ENCODE measurements at regions not wholly inside any gene's neighbourhood (a gene's known extent, or its start where the extent isn't known, plus 50 kb on each side); places are given as distances from the start of the nearest gene placed in this dataset.

DNA sequence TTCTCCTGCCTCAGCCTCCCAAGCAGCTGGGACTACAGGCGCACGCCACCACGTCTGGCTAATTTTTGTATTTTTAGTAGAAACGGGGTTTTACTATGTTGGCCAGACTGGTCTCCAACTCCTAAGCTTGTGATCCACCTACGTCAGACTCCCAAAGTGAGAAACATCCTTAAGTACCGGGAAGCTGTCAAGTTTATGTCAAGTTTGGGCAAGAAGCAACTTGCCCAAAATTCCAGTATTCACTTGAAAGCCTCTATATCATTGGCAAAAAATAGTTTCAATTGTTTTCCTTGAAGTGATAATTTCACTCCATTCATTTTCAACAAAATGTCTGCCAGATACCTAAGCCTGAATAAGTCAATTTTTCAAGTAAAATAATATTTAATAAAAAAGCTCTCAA lies 370.0 kb downstream of the FBXO8 start:
- H3K79me1 ChIP-seq (ENCODE audit: low read depth, low read length): no peaks in the 10 kb centered on the region
- H3K79me2 ChIP-seq (ENCODE audit: control insufficient read depth in 1 of 2, insufficient read depth in 2 of 2, low read length in 2 of 2): no peaks in the 10 kb centered on the region
- no peak overlapping the region for H4K8ac ChIP-seq (ENCODE audit: extremely low read depth, insufficient read depth, low read length)
- no peak overlapping the region for H2BK20ac ChIP-seq (ENCODE audit: low read length)
- DNase-seq (ENCODE audit: low read depth in 1 of 2, low spot score in 2 of 2) (no peak), FAIRE-seq (no peak)
- H3K9me3 ChIP-seq (ENCODE audit: insufficient read depth in 2 of 2, low read depth in 1 of 2, low read length in 1 of 2): no peaks in the 10 kb centered on the region
- POLR2A ChIA-PET (ENCODE audit: partially characterized antibody): no interaction called here
- peaks cover 0 to 1% of the 10 kb centered on the region in 2 experiments for H4K20me1 ChIP-seq (replicated peaks in 1 of 2; ENCODE audit: control insufficient read depth in 1 of 2, insufficient read depth in 2 of 2, low read length in 2 of 2)
- no peak overlapping the region for H2BK12ac ChIP-seq (ENCODE audit: low read depth, low read length)
- no peaks in the 10 kb centered on the region for H3K27me3 ChIP-seq (replicated peaks in 1 of 4; ENCODE audit: control insufficient read depth in 3 of 4, extremely low read depth in 1 of 4, insufficient read depth in 3 of 4, low read length in 3 of 4)
- H3K23ac ChIP-seq (ENCODE audit: insufficient read length): no peak overlapping the region
- WGBS, 2 experiments (ENCODE audit: extremely low coverage in 1 of 2, insufficient coverage in 1 of 2, insufficient read length in 1 of 2, insufficient replicate concordance in 2 of 2, low coverage in 1 of 2, low lambda C conversion rate in 2 of 2, missing lambda C conversion rate in 1 of 2): 93% methylated on average over 6 of the region's 6 CpGs; no CpG with 5 or more reads in 1 of the 2 experiments
- H2AK5ac ChIP-seq (ENCODE audit: low read depth, low read length): no peak overlapping the region
- no peak overlapping the region for H3K27ac ChIP-seq (ENCODE audit: low read depth, low read length)
- H3K14ac ChIP-seq (ENCODE audit: insufficient read length): no peak overlapping the region
- H4K5ac ChIP-seq (ENCODE audit: insufficient read length, low read depth, low read length): no peak overlapping the region
- no peak overlapping the region for H2AFZ ChIP-seq (ENCODE audit: low read length)
- H3K4me3 ChIP-seq (ENCODE audit: extremely low read depth in 1 of 4, insufficient read depth in 2 of 4, low read depth in 3 of 4, low read length in 4 of 4): no peak overlapping the region
- H2BK120ac ChIP-seq (replicated peaks; ENCODE audit: low read depth, low read length): no peak overlapping the region
- no peak for TF ChIP-seq RFX5 (IDR thresholded peaks at IDR 0.05; ENCODE audit: borderline replicate concordance, low read depth, low read length)
- TF ChIP-seq CTBP2 (IDR thresholded peaks at IDR 0.05; ENCODE audit: borderline replicate concordance, insufficient read depth, insufficient read length, low read length): no peak
- TF ChIP-seq SIN3A (conservative IDR thresholded peaks at IDR 0.05 in 1 of 2, IDR thresholded peaks at IDR 0.05 in 1 of 2; ENCODE audit: low read depth in 1 of 2, low read length in 2 of 2): no peak
- no peak for TF ChIP-seq CBX8 (IDR thresholded peaks at IDR 0.05; ENCODE audit: borderline replicate concordance, low read depth, low read length)
- TF ChIP-seq ATF2 (IDR thresholded peaks at IDR 0.05; ENCODE audit: low read length): no peak
- H3K18ac ChIP-seq (ENCODE audit: extremely low read depth, low read length): no peak overlapping the region
- no peaks in the 10 kb centered on the region for H3K23me2 ChIP-seq (ENCODE audit: low read depth, low read length)
- no peak overlapping the region for H4K91ac ChIP-seq (replicated peaks; ENCODE audit: insufficient read length, low read length)
- CTCF ChIA-PET (ENCODE audit: partially characterized antibody): no interaction called here
- H3K4me1 ChIP-seq (replicated peaks in 1 of 4; ENCODE audit: control insufficient read depth in 3 of 4, insufficient read depth in 4 of 4, low read length in 3 of 4): peaks cover 0 to 6% (median 0%) of the 10 kb centered on the region in 4 experiments; a peak in 1 of 7 replicates
- H3K4ac ChIP-seq (replicated peaks; ENCODE audit: insufficient read length, low read depth, low read length): no peak overlapping the region
- H3K4me2 ChIP-seq (ENCODE audit: insufficient read depth in 1 of 2, low read depth in 2 of 2, low read length in 2 of 2): no peak overlapping the region
- no peaks in the 10 kb centered on the region for H3K36me3 ChIP-seq (ENCODE audit: control insufficient read depth in 2 of 4, insufficient read depth in 4 of 4, low read length in 3 of 4)
- no peak overlapping the region for H3K56ac ChIP-seq (replicated peaks; ENCODE audit: insufficient read length, low read depth, low read length)
- H2BK5ac ChIP-seq (ENCODE audit: low read depth, low read length): no peak overlapping the region
- no peak overlapping the region for H3K9ac ChIP-seq (replicated peaks in 1 of 4; ENCODE audit: extremely low read depth in 1 of 4, low read depth in 3 of 4, low read length in 3 of 4)
- no peak overlapping the region for H2BK15ac ChIP-seq (ENCODE audit: low read length)
